A204.1 (cell line): ENCODE measurements at regions not wholly inside any gene's neighbourhood (a gene's known extent, or its start where the extent isn't known, plus 50 kb on each side); places are given as distances from the start of the nearest gene placed in this dataset.
A peak's percentile ranks its signal among the peaks of the same experiment; 100 is the strongest.

Experiments
- FAIRE-seq: peaks from 2 replicates; lab custom pipeline; 2012; peaks lifted over from hg19 to GRCh38; lab: Jason Lieb, UNC

DNA sequence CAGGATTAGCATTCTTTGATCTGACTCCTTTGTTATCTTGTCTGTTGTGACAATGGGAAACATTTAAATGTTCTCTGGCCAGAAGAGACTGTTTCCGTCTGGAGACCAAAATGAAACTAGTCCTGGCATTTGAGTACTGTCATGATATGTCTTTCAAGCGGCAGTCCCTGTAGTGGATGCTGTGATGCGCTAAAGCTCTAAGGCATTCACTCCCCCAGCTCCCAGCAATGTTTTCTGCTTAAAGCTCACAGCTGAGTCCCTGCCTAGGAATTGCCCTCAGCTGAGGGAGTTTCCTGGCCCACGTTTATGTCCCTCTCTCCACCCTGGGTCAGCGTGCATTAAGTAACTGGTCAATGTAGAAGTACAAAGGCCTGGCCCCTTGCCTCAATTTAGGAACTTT is 109.4 kb downstream of the UCHL5 start:
- FAIRE-seq: no peak

DNA sequence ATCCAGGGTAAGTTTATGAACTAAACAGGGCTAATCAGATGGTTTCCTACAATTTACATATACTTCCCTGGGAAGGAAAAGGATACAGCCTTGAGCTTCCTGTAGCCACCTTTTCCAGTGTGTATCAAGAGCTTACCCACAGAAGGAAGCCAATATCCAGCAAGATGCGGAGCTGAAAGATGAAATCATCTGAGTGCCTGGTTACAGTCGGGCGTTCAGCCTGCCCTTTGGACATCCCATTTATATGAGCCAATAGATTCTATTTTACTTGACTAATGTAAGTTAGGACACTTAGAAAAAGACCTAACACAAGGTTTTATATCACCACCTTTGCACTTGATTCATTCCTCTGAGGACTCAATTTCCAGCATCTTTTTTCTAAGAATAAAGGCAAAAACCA is 108.2 kb downstream of the UCHL5 start:
- no peak for FAIRE-seq

GRCh38 chr1:192951691-192952460 is 107.3 kb downstream of the UCHL5 start:
- no peak for FAIRE-seq

- no peak for FAIRE-seq
These were observed 106.5 kb downstream of the UCHL5 start for GRCh38 chr1:192952646-192953045.

DNA sequence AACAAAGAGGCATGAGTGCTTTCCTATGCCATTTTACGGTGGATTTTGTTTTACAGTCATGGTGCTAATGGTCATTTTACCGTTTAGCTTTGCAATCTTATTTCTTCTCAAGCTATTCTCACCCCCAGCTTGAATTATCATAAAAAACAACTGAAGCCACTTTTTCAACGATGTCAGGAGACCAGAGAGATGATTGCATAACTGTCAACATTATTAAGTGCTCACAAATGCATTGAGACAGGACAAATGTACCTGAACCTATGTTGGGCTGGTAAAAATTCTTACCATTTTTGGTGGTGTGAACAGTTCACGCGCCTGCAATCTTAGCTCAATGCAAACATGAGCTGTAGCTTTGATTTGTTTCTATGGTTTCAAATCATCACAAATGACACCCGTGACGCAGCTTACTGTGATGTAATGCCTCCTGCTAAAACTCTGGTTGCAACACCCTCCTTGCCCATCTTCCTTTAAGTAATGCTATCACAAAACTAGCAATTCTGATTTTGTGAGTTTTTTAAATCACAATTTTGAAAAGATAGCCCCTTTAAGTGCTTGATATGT is 104.4 kb downstream of the UCHL5 start:
- FAIRE-seq: no peak

GRCh38 chr1:192958350-192958749 is 100.8 kb downstream of the UCHL5 start:
- no peak for FAIRE-seq

- peak; percentile 23 for FAIRE-seq
These were observed 100.3 kb downstream of the UCHL5 start for GRCh38 chr1:192958871-192959270.

GRCh38 chr1:192959657-192960186 is 99.4 kb downstream of the UCHL5 start:
- FAIRE-seq: no peak
